ENCODE measurements at regions not wholly inside any gene's neighbourhood (a gene's known extent, or its start where the extent isn't known, plus 50 kb on each side); places are given as distances from the start of the nearest gene placed in this dataset.

DNA sequence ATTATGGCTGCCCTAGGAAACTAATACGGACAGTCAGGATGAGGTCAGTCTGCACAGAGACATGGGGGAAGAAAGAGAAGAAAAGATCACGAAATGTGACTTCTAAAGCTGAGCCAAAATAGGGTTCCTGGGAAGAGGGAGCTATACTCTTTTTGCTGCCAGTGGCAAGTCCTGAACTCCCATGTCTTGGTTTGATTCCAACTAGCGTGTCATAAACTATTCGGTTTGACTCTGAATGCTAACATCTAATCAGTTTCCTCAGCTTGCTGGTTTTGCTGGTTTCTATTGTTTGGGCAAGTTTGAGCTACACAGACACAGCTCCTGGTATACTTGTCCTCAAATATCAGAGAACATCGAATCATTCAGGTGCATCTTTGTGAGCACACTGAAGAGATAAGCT lies 80.5 kb upstream of the CYP1B1 start:
- no peak for TF ChIP-seq POLR2AphosphoS5 (IDR thresholded peaks at IDR 0.05; ENCODE audit: low read depth)
- TF ChIP-seq EZH2 (IDR thresholded peaks at IDR 0.05; ENCODE audit: low read depth, unreplicated experiment) = no peak
- TF ChIP-seq, protein P1, sequence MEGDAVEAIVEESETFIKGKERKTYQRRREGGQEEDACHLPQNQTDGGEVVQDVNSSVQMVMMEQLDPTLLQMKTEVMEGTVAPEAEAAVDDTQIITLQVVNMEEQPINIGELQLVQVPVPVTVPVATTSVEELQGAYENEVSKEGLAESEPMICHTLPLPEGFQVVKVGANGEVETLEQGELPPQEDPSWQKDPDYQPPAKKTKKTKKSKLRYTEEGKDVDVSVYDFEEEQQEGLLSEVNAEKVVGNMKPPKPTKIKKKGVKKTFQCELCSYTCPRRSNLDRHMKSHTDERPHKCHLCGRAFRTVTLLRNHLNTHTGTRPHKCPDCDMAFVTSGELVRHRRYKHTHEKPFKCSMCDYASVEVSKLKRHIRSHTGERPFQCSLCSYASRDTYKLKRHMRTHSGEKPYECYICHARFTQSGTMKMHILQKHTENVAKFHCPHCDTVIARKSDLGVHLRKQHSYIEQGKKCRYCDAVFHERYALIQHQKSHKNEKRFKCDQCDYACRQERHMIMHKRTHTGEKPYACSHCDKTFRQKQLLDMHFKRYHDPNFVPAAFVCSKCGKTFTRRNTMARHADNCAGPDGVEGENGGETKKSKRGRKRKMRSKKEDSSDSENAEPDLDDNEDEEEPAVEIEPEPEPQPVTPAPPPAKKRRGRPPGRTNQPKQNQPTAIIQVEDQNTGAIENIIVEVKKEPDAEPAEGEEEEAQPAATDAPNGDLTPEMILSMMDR (conservative IDR thresholded peaks at IDR 0.05; ENCODE audit: low read depth in 2 of 2) = no peak
- TF ChIP-seq, protein P2, sequence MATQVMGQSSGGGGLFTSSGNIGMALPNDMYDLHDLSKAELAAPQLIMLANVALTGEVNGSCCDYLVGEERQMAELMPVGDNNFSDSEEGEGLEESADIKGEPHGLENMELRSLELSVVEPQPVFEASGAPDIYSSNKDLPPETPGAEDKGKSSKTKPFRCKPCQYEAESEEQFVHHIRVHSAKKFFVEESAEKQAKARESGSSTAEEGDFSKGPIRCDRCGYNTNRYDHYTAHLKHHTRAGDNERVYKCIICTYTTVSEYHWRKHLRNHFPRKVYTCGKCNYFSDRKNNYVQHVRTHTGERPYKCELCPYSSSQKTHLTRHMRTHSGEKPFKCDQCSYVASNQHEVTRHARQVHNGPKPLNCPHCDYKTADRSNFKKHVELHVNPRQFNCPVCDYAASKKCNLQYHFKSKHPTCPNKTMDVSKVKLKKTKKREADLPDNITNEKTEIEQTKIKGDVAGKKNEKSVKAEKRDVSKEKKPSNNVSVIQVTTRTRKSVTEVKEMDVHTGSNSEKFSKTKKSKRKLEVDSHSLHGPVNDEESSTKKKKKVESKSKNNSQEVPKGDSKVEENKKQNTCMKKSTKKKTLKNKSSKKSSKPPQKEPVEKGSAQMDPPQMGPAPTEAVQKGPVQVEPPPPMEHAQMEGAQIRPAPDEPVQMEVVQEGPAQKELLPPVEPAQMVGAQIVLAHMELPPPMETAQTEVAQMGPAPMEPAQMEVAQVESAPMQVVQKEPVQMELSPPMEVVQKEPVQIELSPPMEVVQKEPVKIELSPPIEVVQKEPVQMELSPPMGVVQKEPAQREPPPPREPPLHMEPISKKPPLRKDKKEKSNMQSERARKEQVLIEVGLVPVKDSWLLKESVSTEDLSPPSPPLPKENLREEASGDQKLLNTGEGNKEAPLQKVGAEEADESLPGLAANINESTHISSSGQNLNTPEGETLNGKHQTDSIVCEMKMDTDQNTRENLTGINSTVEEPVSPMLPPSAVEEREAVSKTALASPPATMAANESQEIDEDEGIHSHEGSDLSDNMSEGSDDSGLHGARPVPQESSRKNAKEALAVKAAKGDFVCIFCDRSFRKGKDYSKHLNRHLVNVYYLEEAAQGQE (IDR thresholded peaks at IDR 0.05; ENCODE audit: unreplicated experiment) = no peak
- TF ChIP-seq STAT1 (IDR thresholded peaks at IDR 0.05; ENCODE audit: unreplicated experiment) = no peak
- no peak for TF ChIP-seq EZH2phosphoT487 (IDR thresholded peaks at IDR 0.05; ENCODE audit: unreplicated experiment)
- TF ChIP-seq ZNF331 (CRISPR knock-in tag; IDR thresholded peaks at IDR 0.05; ENCODE audit: low read depth) = no peak
- TF ChIP-seq ZNF114 (CRISPR knock-in tag; IDR thresholded peaks at IDR 0.05) = no peak
- no peak for TF ChIP-seq CREB1 (CRISPR knock-in tag; IDR thresholded peaks at IDR 0.05; ENCODE audit: low read depth)

All from GM23338 (cell line).